Ectodermal cell (in vitro differentiated cells): ENCODE measurements at regions not wholly inside any gene's neighbourhood (a gene's known extent, or its start where the extent isn't known, plus 50 kb on each side); places are given as distances from the start of the nearest gene placed in this dataset.

Experiments
- H3K27ac ChIP-seq: 2 replicates; pipeline ENCODE4 v1.7.0; 2013; ENCODE audit warnings: mild to moderate bottlenecking, low read depth, low read length; ENCODE audit not compliant: insufficient read depth, poor library complexity, severe bottlenecking
- H3K27me3 ChIP-seq: 2 replicates; pipeline ENCODE4 v1.7.0; 2013; ENCODE audit warnings: mild to moderate bottlenecking, low read length; ENCODE audit not compliant: insufficient read depth, control insufficient read depth, poor library complexity, severe bottlenecking
- H3K36me3 ChIP-seq: one replicate; pipeline ENCODE4 v1.7.0; 2013; ENCODE audit warnings: low read length; ENCODE audit not compliant: control insufficient read depth, insufficient read depth
- H3K4me1 ChIP-seq: one replicate; pipeline ENCODE4 v1.7.0; 2013; ENCODE audit warnings: low read length; ENCODE audit not compliant: control insufficient read depth, insufficient read depth
- H3K4me3 ChIP-seq: 2 replicates; pipeline ENCODE4 v1.7.0; 2013; ENCODE audit warnings: low read depth, low read length, control low read depth; ENCODE audit not compliant: insufficient read depth
- H3K9me3 ChIP-seq: 2 replicates; pipeline ENCODE4 v1.7.0; 2013; ENCODE audit warnings: mild to moderate bottlenecking, low read length, moderate library complexity; ENCODE audit not compliant: control insufficient read depth
- WGBS, 2 experiments: methylation state at CpG; one replicate each; pipeline ENCODE4 v1.1.7; 2013; ENCODE audit warnings: missing lambda C conversion rate in 2 of 2; 5-methylcytosine and 5-hydroxymethylcytosine counted together

GRCh38 chr15:46502667-46503066, 867.8 kb downstream of the SQOR start:
- WGBS, 2 experiments, result 83 to 96% methylated on average over 3 of the region's 3 CpGs

GRCh38 chr15:46518381-46518780, 883.6 kb downstream of the SQOR start:
- H3K27ac ChIP-seq, result no peak overlapping the region
- no peak overlapping the region for H3K4me3 ChIP-seq
- H3K9me3 ChIP-seq, result no peaks in the 10 kb centered on the region
- no peaks in the 10 kb centered on the region for H3K4me1 ChIP-seq
- no peaks in the 10 kb centered on the region for H3K36me3 ChIP-seq
- no peaks in the 10 kb centered on the region for H3K27me3 ChIP-seq

More at GRCh38 chr15:46502667-46503066, 867.8 kb downstream of the SQOR start:
- no peak overlapping the region for H3K4me3 ChIP-seq
- no peak overlapping the region for H3K27ac ChIP-seq
- no peaks in the 10 kb centered on the region for H3K4me1 ChIP-seq
- no peaks in the 10 kb centered on the region for H3K27me3 ChIP-seq
- H3K9me3 ChIP-seq, result no peaks in the 10 kb centered on the region
- H3K36me3 ChIP-seq, result no peaks in the 10 kb centered on the region

GRCh38 chr15:46523701-46524100, 888.9 kb downstream of the SQOR start:
- no peaks in the 10 kb centered on the region for H3K36me3 ChIP-seq
- H3K27me3 ChIP-seq, result no peaks in the 10 kb centered on the region
- no peaks in the 10 kb centered on the region for H3K4me1 ChIP-seq
- H3K9me3 ChIP-seq, result no peaks in the 10 kb centered on the region
- H3K27ac ChIP-seq, result no peak overlapping the region
- WGBS, 2 experiments, result 100% methylated on average over 1 of the region's 1 CpG; no CpG with 5 or more reads in 1 of the 2 experiments
- no peak overlapping the region for H3K4me3 ChIP-seq

GRCh38 chr15:46525984-46526725, 891.3 kb downstream of the SQOR start:
- Histone ChIP-seq H3K27me3 (no peaks in the 10 kb centered on the region), H3K36me3 (no peaks in the 10 kb centered on the region), H3K27ac (no peak overlapping the region), H3K4me3 (no peak overlapping the region), H3K9me3 (no peaks in the 10 kb centered on the region), H3K4me1 (no peaks in the 10 kb centered on the region)
- 93 to 100% methylated on average over 2 to 3 of the region's 3 CpGs for WGBS, 2 experiments

GRCh38 chr15:46526726-46527110, 891.9 kb downstream of the SQOR start:
- H3K36me3 ChIP-seq, result no peaks in the 10 kb centered on the region
- no peak overlapping the region for H3K27ac ChIP-seq
- H3K27me3 ChIP-seq, result no peaks in the 10 kb centered on the region
- H3K4me1 ChIP-seq, result no peaks in the 10 kb centered on the region
- no peaks in the 10 kb centered on the region for H3K9me3 ChIP-seq
- WGBS, 2 experiments, result 89 to 90% methylated on average over 1 of the region's 1 CpG
- no peak overlapping the region for H3K4me3 ChIP-seq

GRCh38 chr15:46543626-46544025, 908.8 kb downstream of the SQOR start:
- Histone ChIP-seq H3K27me3 (no peaks in the 10 kb centered on the region), H3K9me3 (no peaks in the 10 kb centered on the region), H3K4me1 (no peaks in the 10 kb centered on the region), H3K4me3 (no peak overlapping the region), H3K27ac (no peak overlapping the region), H3K36me3 (no peaks in the 10 kb centered on the region)
- WGBS, 2 experiments, result 87 to 93% methylated on average over 1 of the region's 1 CpG

- Histone ChIP-seq H3K36me3 (no peaks in the 10 kb centered on the region), H3K9me3 (no peaks in the 10 kb centered on the region), H3K27me3 (no peaks in the 10 kb centered on the region), H3K4me3 (no peak overlapping the region), H3K27ac (no peak overlapping the region), H3K4me1 (no peaks in the 10 kb centered on the region)
- 100% methylated on average over 1 of the region's 1 CpG for WGBS, 2 experiments
Observed at GRCh38 chr15:46548989-46549388, 914.2 kb downstream of the SQOR start.

GRCh38 chr15:46552316-46552715, 917.5 kb downstream of the SQOR start:
- Histone ChIP-seq H3K4me1 (no peaks in the 10 kb centered on the region), H3K27ac (no peak overlapping the region), H3K27me3 (no peaks in the 10 kb centered on the region), H3K4me3 (no peak overlapping the region), H3K36me3 (no peaks in the 10 kb centered on the region), H3K9me3 (no peaks in the 10 kb centered on the region)
- 89 to 90% methylated on average over 2 of the region's 2 CpGs for WGBS, 2 experiments

GRCh38 chr15:46555547-46555946, 920.7 kb downstream of the SQOR start:
- WGBS, 2 experiments, result 90 to 98% methylated on average over 2 of the region's 2 CpGs
- Histone ChIP-seq H3K9me3 (no peaks in the 10 kb centered on the region), H3K4me3 (no peak overlapping the region), H3K27ac (no peak overlapping the region), H3K4me1 (no peaks in the 10 kb centered on the region), H3K36me3 (no peaks in the 10 kb centered on the region), H3K27me3 (no peaks in the 10 kb centered on the region)

GRCh38 chr15:46556010-46556409, 921.2 kb downstream of the SQOR start:
- Histone ChIP-seq H3K9me3 (no peaks in the 10 kb centered on the region), H3K36me3 (no peaks in the 10 kb centered on the region), H3K4me1 (no peaks in the 10 kb centered on the region), H3K27ac (no peak overlapping the region), H3K4me3 (no peak overlapping the region), H3K27me3 (no peaks in the 10 kb centered on the region)
- WGBS, 2 experiments, result 44 to 64% methylated on average over 1 of the region's 1 CpG
